GM23248 (cell line): ENCODE measurements at regions not wholly inside any gene's neighbourhood (a gene's known extent, or its start where the extent isn't known, plus 50 kb on each side); places are given as distances from the start of the nearest gene placed in this dataset.
"Not testable (repeated sequence)": the region's sequence is repeated elsewhere in the genome, so short reads cannot be mapped to it uniquely, and the experiment has no call there.

ENCODE experiments used
- DNase-seq: peaks from one replicate; pipeline ENCODE4 v3.0.0-alpha.2; 2015
- H2AFZ ChIP-seq: fragments of 200-600 bp; sonication (generic); 2 replicates; pipeline ENCODE4 v1.6.1; 2016; ENCODE audit warnings: antibody characterized with exemption
- H3F3A ChIP-seq: fragments of 200-600 bp; sonication (generic); 2 replicates; pipeline ENCODE4 v1.6.1; 2016; ENCODE audit warnings: mild to moderate bottlenecking, antibody characterized with exemption, mixed run types; ENCODE audit not compliant: insufficient read depth
- H3K27ac ChIP-seq: fragments of 200-600 bp; sonication (generic); 2 replicates; pipeline ENCODE4 v1.5.1; 2016; ENCODE audit warnings: mild to moderate bottlenecking
- H3K27me3 ChIP-seq: fragments of 200-600 bp; sonication (generic); replicated peaks from 2 replicates; pipeline ENCODE4 v1.6.1; 2016; ENCODE audit warnings: mild to moderate bottlenecking; ENCODE audit not compliant: insufficient read depth
- H3K36me3 ChIP-seq: fragments of 200-600 bp; sonication (generic); 2 replicates; pipeline ENCODE4 v1.6.1; 2016; ENCODE audit warnings: low read depth, mild to moderate bottlenecking
- H3K4me1 ChIP-seq: fragments of 200-600 bp; sonication (generic); 2 replicates; pipeline ENCODE4 v1.6.1; 2016; ENCODE audit warnings: mild to moderate bottlenecking; ENCODE audit not compliant: insufficient read depth
- H3K4me2 ChIP-seq: fragments of 200-600 bp; sonication (generic); one replicate; pipeline ENCODE4 v1.6.1; 2016; ENCODE audit warnings: mild to moderate bottlenecking; ENCODE audit not compliant: unreplicated experiment
- H3K4me3 ChIP-seq: fragments of 200-600 bp; sonication (generic); 2 replicates; pipeline ENCODE4 v1.5.1; 2016; ENCODE audit warnings: mild to moderate bottlenecking
- H3K79me2 ChIP-seq: fragments of 200-600 bp; sonication (generic); 2 replicates; pipeline ENCODE4 v1.6.1; 2016; ENCODE audit warnings: mild to moderate bottlenecking; ENCODE audit not compliant: insufficient read depth
- H3K9ac ChIP-seq: fragments of 200-600 bp; sonication (generic); 2 replicates; pipeline ENCODE4 v1.6.1; 2016; ENCODE audit warnings: mild to moderate bottlenecking
- H3K9me2 ChIP-seq: fragments of 200-600 bp; sonication (generic); 2 replicates; pipeline ENCODE4 v1.6.1; 2016; ENCODE audit warnings: mixed run types, mild to moderate bottlenecking, moderate library complexity; ENCODE audit not compliant: insufficient read depth
- H3K9me3 ChIP-seq: fragments of 200-600 bp; sonication (generic); one replicate; pipeline ENCODE4 v1.6.1; 2017; ENCODE audit warnings: low read depth
- H4K20me1 ChIP-seq: fragments of 200-600 bp; sonication (generic); 2 replicates; pipeline ENCODE4 v1.6.0; 2016; ENCODE audit not compliant: insufficient read depth
- EZH2 ChIP-seq: fragments of 200-600 bp; sonication (generic); IDR thresholded peaks from 2 replicates; pipeline ENCODE4 v1.6.1; 2018; ENCODE audit warnings: antibody characterized with exemption, mild to moderate bottlenecking; ENCODE audit not compliant: insufficient read depth, poor library complexity, severe bottlenecking
- EZH2phosphoT487 ChIP-seq: fragments of 200-600 bp; sonication (generic); IDR thresholded peaks from 2 replicates; pipeline ENCODE4 v1.6.1; 2018; ENCODE audit warnings: antibody characterized with exemption, moderate library complexity, mild to moderate bottlenecking, low read depth; ENCODE audit not compliant: insufficient read depth
- WGBS, 2 experiments: methylation state at CpG; one replicate each; pipeline ENCODE4 v1.1.6; 2015 to 2017; ENCODE audit warnings: low lambda C conversion rate in 2 of 2, low coverage in 1 of 2; ENCODE audit errors: missing lambda C conversion rate in 2 of 2; 5-methylcytosine and 5-hydroxymethylcytosine counted together
- in situ Hi-C: fragments of 300-500 bp; cut with MboI; formaldehyde crosslinking; loops from 2 replicates; pipeline ENCODE4 v1.15.0; 2020

GRCh38 chr14:37874429-37875109 lies 279.1 kb downstream of the TTC6 start:
- no peak overlapping the region for H3K4me3 ChIP-seq
- peak overlapping the region; percentile 33 for H3K4me2 ChIP-seq
- no peaks in the 10 kb centered on the region for H3F3A ChIP-seq
- no peaks in the 10 kb centered on the region; the same call in 1 of the 2 replicates for H3K27me3 ChIP-seq
- no peaks in the 10 kb centered on the region for H3K79me2 ChIP-seq
- H3K4me1 ChIP-seq = 0 out of 2 replicates have a peak, but pooled peaks cover 4% of the 10 kb centered on the region
- TF ChIP-seq EZH2 (no peak), EZH2phosphoT487 (no peak)
- H3K9me2 ChIP-seq = no peaks in the 10 kb centered on the region
- H3K9me3 ChIP-seq = no peaks in the 10 kb centered on the region
- 24 to 28% methylated on average over 15 of the region's 15 CpGs for WGBS, 2 experiments
- no peak overlapping the region for H3K9ac ChIP-seq
- H3K36me3 ChIP-seq = no peaks in the 10 kb centered on the region
- peak overlapping the region; percentile 81 for H2AFZ ChIP-seq
- in situ Hi-C loops = no loop called here
- DNase-seq = peak; percentile 78
- no peaks in the 10 kb centered on the region for H4K20me1 ChIP-seq
- H3K27ac ChIP-seq = no peak overlapping the region

- Histone ChIP-seq H3K4me3 (no peak overlapping the region), H4K20me1 (no peaks in the 10 kb centered on the region), H3K36me3 (no peaks in the 10 kb centered on the region), H3K4me1 (no peaks in the 10 kb centered on the region), H2AFZ (no peak overlapping the region), H3K9me2 (no peaks in the 10 kb centered on the region), H3F3A (no peaks in the 10 kb centered on the region), H3K9me3 (no peaks in the 10 kb centered on the region), H3K27me3 (no peaks in the 10 kb centered on the region), H3K27ac (no peak overlapping the region), H3K4me2 (no peak overlapping the region), H3K79me2 (no peaks in the 10 kb centered on the region), H3K9ac (no peak overlapping the region)
- no peak for DNase-seq
- TF ChIP-seq EZH2 (no peak), EZH2phosphoT487 (no peak)
- WGBS, 2 experiments = 80 to 91% methylated on average over 1 of the region's 1 CpG
- in situ Hi-C loops = no loop called here
These were observed 292.8 kb downstream of the TTC6 start for GRCh38 chr14:37888234-37888633.

- H4K20me1 ChIP-seq = no peaks in the 10 kb centered on the region
- no peak overlapping the region for H3K4me3 ChIP-seq
- 26 to 32% methylated on average over 5 of the region's 5 CpGs for WGBS, 2 experiments
- no peaks in the 10 kb centered on the region for H3F3A ChIP-seq
- DNase-seq = no peak
- H3K79me2 ChIP-seq = no peaks in the 10 kb centered on the region
- H3K9me2 ChIP-seq = no peaks in the 10 kb centered on the region
- no peak overlapping the region for H3K4me2 ChIP-seq
- no peaks in the 10 kb centered on the region for H3K27me3 ChIP-seq
- in situ Hi-C loops = no loop called here
- H3K4me1 ChIP-seq = no peaks in the 10 kb centered on the region
- H3K27ac ChIP-seq = no peak overlapping the region
- no peak for TF ChIP-seq EZH2
- no peak for TF ChIP-seq EZH2phosphoT487
- no peak overlapping the region for H3K9ac ChIP-seq
- no peaks in the 10 kb centered on the region for H3K9me3 ChIP-seq
- H3K36me3 ChIP-seq = no peaks in the 10 kb centered on the region
- no peak overlapping the region for H2AFZ ChIP-seq
These were observed 293.7 kb downstream of the TTC6 start for GRCh38 chr14:37889087-37889486.

GRCh38 chr14:37890095-37890494 lies 294.7 kb downstream of the TTC6 start:
- Histone ChIP-seq H3K36me3 (no peaks in the 10 kb centered on the region), H2AFZ (no peak overlapping the region), H3K9me3 (no peaks in the 10 kb centered on the region), H3K9me2 (no peaks in the 10 kb centered on the region), H3K4me1 (no peaks in the 10 kb centered on the region), H3K4me2 (no peak overlapping the region), H3K79me2 (no peaks in the 10 kb centered on the region), H4K20me1 (no peaks in the 10 kb centered on the region), H3K4me3 (no peak overlapping the region), H3K27me3 (no peaks in the 10 kb centered on the region), H3K9ac (no peak overlapping the region), H3F3A (no peaks in the 10 kb centered on the region), H3K27ac (no peak overlapping the region)
- in situ Hi-C loops = no loop called here
- 79 to 96% methylated on average over 1 of the region's 1 CpG for WGBS, 2 experiments
- DNase-seq = peak; percentile 36
- no peak for TF ChIP-seq EZH2phosphoT487
- no peak for TF ChIP-seq EZH2

GRCh38 chr14:37891500-37891899 lies 296.1 kb downstream of the TTC6 start:
- H4K20me1 ChIP-seq, H3K9ac ChIP-seq, H3K27ac ChIP-seq, H3K4me3 ChIP-seq, in situ Hi-C loops, H3F3A ChIP-seq, H3K4me1 ChIP-seq, H3K79me2 ChIP-seq, H3K9me3 ChIP-seq, DNase-seq, H3K9me2 ChIP-seq, H3K27me3 ChIP-seq, H2AFZ ChIP-seq, H3K36me3 ChIP-seq, H3K4me2 ChIP-seq: not testable (repeated sequence)
- WGBS, 2 experiments = 56% methylated on average over 1 of the region's 1 CpG
